GM18505 (cell line): ENCODE measurements at regions not wholly inside any gene's neighbourhood (a gene's known extent, or its start where the extent isn't known, plus 50 kb on each side); places are given as distances from the start of the nearest gene placed in this dataset.
A peak's percentile ranks its signal among the peaks of the same experiment; 100 is the strongest.

Experiments
- ATAC-seq: cut with Tn5 transposase; IDR thresholded peaks from one replicate; pipeline ENCODE4 v1.9.1; 2021; ENCODE audit not compliant: unreplicated experiment
- POLR2A ChIP-seq: IDR thresholded peaks from 4 replicates; pipeline ENCODE4 v1.6.1; 2011; ENCODE audit warnings: borderline replicate concordance; ENCODE audit not compliant: insufficient read depth, insufficient read length; ENCODE audit errors: extremely low read depth

DNA sequence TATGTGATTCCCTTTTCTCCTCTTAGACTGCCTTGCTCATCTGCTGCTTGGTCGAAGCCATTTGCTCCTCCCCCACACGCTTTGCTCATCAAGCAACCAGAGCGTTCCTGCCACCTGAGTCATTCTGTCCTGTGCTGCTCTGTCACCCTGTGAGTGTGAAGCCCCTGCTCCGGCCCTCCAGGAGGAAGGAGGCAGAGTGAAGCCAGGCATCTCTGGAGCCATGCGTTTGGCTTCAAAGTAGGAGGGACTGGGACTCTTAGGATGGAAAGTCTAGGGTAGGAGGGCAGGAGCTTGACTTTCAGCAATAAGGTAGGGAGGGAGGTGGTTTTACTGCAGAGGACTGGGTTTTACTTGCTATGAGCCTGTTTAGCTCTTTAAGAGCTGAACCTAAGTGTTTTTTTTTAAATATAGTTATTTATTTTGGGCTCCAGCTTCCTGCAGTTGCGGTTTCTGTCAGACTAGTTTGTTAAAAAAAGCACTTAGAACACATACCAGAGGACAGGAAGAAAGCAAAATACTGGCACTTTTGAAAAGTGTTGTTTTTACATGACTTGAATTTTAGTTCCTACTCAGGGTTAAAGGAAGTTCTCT is 63.6 kb downstream of the SPINK2 start:
- peak; percentile 95 for ATAC-seq
- peak; percentile 60 for TF ChIP-seq POLR2A

DNA sequence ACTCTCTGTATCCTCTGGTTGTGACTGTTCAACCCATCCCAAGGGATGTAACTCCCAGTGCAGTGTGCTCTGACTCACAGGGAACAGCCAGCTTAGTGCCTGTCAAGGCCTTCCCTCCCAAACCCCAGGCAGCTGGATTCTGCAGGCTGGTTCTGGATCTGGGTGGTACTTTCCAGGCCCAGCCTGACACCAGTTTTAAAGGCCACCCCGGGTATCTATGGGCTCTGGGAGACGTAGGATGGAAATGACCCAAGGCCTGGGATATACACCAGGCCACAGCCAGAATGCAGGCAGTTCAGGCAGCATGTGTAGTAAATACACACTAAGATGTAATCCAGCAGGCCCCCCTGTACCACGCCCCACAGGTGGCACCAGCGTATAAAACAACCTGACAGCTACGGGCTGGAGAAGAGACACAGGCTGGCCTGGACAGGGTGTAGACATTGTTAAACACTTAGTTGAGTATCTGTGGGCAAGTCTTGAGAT is 64.2 kb downstream of the SPINK2 start:
- TF ChIP-seq POLR2A, result no peak
- ATAC-seq, result peak; percentile 43

DNA sequence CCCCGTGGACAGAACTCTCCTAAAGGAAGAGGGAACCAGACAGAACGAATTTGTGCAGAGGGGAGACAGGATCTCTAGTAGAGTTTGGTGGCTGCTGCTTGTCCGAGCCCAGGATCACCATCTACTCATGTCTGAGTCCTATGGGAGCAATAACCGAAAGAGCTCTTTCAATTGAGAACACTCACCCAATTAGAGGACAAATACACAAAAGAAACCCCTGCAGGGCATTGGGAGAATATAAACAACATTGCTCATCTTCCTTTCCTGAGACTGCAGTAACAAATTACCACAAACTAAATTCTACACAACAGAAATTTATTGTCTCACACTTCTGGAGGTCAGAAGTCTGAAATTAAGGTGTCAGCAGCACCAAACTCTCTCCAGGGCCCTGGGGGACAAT is 65.6 kb downstream of the SPINK2 start:
- no peak for TF ChIP-seq POLR2A
- no peak for ATAC-seq

DNA sequence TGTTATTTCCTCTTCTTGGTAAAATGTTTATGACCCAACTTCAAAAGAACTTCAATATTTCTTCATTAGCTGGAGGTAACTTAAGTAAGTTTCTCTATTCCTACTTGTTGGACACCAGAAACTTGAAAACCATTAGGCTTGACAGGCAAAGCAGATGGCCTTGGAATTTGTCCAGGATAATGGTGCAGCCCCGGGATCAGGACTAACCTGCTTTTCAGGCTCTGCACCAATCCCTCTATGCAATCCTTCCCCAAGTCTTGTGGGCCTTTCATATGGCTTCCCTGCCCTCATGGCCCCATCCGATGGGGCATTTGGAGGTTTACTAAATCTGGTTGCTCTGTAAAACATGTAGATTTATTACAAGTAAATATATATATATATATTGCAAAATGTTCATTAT is 68.5 kb downstream of the SPINK2 start:
- TF ChIP-seq POLR2A, result no peak
- no peak for ATAC-seq

DNA sequence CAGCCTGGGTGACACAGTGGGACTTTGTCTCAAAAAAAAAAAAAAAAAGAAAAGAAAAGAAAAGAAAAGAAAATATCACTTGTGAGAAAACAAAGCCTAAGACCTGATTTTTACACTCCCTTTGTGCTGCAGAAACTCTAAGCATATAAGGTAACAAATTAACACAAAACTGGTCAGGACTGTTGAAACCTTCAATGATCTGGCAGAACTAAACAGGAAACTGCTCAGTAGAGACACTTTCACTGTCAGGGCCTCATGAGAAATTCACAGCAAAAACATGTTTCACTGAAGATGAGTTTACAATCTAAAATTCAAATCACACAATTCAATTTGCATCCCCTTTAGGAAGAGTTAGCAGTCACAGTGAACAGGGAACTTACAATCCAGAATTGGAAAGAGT is 69.1 kb upstream of the HOPX start:
- TF ChIP-seq POLR2A, result no peak
- ATAC-seq, result no peak

DNA sequence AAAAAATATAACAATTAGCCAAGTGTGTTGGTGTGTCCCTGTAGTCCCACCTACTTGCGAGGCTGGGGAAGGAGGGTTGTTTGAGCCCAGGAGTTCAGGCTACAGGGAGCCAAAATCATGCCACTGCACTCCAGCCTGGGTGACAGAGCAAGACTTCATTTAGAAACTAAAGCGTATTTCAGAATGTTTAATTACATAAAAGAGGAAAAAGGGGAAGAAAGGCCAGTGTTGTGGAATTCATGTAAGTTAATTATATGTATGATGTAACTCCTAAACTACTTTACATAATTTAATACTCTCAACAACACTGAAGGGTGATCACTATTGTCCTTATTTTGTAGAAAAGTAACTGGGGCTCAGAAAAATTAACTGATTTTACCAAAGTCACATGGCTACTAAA is 67.2 kb upstream of the HOPX start:
- ATAC-seq, result no peak
- no peak for TF ChIP-seq POLR2A

DNA sequence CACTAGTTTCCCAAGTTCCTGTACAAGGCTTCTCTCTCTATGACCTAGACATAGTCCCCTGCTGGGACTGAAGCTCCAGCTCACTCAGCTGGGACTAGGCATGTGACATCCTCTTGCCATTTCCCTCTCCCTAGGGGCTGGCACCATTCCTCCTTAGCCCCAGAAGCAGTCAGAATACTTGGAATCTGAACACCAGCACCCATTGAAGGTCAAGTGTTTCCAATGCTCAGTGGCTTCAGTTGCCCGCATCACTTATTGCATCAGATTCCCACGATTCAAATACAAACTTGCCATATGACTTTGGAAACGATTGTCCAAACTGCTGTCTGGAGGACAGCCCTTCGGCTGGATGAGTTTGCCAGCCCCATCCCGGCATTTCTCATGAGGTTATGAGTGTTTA is 65.5 kb upstream of the HOPX start:
- no peak for TF ChIP-seq POLR2A
- no peak for ATAC-seq

DNA sequence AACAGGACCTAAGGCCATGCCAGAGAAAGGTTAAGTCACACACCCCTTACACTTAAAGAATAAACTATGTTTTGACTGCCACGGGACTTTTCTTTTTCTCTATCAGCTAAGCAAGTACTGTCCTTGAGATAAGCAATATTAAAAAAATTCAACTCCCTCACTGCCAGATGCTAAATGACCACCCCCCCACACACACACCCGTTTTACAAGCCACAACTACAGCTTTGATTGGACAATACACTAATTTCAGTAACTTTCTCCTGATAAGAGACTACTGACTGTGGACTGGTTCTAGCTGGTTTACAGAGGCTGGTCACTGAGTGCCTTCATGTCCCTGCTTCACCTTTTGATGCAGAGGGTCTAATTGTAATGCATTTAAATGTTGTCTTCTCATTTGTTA is 63.9 kb upstream of the HOPX start:
- no peak for ATAC-seq
- no peak for TF ChIP-seq POLR2A

DNA sequence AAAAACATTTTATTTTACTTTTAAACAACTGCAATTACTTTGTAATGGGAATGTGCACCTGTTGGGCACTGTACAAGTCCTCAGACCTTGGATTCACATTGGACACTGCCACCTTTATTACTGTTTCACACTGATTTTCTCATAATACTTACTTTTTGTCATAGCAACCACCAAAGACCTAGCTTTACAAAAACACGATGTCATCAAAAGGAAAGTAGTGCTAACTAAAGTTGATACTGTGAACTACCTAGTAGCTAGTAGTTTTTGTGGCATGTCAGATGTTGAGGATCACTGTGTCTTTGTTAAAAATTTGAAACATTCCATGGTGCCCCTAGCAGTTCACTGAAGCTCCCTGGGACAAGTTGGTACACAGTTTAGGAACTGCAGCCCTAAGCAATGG is 62.9 kb upstream of the HOPX start:
- no peak for ATAC-seq
- TF ChIP-seq POLR2A, result no peak

DNA sequence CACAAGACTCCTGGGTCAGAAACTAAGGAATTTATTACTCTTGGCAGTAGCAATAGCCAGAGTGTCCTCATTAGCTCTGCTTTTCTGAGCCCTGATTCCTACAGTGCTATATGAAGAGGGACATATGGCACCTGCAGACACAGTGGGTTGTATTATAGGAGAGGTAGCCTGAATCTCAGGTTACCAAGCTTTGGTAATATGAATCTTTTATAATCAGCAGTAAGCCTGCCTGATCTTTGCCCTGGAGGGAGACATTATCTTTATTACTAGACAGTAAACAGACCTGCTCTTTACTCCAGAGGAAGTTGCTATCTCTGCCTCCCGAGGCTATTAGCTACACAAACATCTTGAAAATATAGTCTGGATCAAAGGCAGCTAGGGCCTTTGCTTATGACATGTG is 62.5 kb upstream of the HOPX start:
- TF ChIP-seq POLR2A, result no peak
- no peak for ATAC-seq

DNA sequence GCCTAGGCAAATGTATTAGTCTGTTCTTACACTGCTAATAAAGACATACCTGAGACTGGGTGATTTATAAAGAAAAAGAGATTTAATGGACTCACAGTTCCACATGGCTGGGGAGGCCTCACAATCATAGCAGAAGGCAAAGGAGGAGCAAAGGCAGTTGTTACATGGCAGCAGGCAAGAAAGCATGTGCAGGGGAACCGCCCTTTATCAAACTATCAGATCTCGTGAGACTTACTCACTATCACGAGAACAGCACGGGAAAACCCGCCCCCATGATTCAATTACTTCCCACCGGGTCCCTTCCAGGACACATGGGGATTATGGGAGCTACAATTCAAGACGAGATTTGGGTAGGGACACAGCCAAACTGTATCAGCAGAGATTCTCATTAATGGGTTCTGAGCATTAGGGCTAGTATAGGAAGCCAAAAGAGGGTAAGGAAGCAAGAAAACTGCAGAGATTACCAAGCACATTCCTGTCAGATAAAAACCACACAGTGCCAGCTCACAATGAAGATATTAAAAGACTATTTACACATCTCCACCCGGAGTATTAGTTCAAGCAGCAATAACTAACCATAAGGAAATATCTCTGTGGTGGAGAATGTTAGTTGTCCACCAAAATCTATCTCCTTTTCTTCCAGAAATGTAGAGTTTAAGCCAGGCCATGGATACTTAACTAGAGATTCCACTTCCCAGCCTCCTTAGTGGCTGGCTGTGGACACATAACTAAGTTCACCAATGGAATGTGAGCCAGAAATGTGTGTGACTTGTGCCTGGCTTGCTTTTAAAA is 61.2 kb upstream of the HOPX start:
- no peak for ATAC-seq
- TF ChIP-seq POLR2A, result no peak

DNA sequence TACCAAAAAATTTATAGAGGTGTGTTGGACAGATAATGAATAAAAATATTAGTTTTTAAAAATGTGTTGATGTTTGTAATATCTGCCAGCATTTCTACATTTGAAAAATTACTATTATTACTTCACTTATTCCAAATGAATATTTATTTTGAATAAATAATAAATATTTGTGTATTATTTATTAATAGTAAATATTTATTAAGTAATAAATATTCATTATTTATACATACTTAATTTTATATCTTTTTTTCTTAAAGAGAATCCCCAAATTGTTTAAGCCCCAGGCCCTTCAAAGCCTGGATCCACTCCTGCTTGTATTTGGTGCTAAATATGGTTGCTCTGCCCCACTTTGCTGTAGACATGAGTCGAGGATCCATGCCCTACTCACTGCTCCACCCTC is 60.5 kb upstream of the HOPX start:
- TF ChIP-seq POLR2A, result no peak
- ATAC-seq, result no peak

DNA sequence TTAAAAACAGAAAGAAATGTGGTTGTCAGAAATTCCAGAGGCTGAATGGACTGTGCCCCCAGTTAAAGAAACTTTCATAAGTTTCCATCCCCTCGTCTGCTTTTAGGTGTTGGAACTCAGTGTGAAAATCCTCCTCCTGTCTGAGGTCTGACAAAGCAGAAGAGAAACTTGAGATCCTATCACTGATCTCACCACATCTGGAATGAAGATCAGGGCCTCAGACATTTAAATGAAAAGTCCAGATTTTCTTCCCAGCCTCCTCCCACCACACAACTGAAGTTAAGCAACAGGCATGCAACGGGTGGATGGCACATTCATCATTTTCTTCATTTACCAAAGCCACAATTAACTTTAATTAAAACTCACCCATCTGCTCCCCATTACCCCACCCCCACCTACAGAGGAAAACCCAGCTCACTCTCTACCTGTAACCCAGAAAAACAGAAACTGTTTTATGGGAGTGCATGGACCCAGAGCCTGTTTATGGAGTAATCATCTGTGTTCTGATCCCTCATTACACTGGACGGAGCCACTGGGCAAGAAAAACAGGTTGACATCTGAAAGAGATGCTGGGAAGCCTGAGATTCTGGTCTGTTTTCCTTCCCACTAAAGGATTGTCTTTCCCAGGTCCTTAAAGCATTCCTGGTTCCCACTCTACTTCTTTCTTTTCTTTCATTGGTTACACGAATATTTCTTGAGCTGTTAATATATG is 58.1 kb upstream of the HOPX start:
- TF ChIP-seq POLR2A, result no peak
- ATAC-seq, result no peak

DNA sequence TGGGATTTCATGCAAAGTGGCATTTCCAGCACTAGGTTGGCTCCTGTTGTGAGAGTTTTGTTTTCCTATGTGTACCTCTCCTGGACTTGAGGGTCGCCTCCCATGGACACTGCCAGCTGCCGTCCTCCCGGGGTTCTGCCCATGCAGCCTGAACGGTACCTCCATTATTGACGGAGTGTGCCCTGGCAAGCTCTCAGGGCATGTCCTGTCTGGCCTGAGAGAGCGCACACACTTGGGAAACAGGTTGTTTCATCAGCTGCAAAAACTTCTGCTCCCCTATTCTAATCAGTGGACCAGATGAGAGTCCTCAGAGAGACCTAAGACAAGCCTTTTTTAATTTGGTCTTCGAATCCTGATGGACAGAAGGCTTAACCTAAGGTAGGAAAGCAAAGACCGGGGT is 56.6 kb upstream of the HOPX start:
- TF ChIP-seq POLR2A, result no peak
- ATAC-seq, result no peak

DNA sequence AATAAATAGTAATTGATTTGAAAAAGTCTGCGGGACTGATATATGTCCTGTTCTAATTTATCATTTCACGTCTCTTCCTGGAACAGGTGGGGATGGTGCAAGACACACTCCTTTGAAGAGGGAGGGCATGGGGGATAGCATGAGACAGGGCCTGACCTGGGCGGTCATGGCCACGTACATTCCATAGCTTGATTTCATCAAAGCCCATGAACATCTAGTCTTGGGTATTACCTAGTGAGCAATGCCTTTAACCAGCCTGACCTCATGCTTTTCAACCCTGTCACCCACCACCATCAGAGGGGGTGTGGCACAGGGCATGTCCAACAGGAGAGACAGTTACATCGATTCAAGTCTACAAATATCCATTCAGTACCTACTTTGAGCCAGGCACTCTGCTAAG is 52.3 kb upstream of the HOPX start:
- no peak for ATAC-seq
- TF ChIP-seq POLR2A, result no peak

DNA sequence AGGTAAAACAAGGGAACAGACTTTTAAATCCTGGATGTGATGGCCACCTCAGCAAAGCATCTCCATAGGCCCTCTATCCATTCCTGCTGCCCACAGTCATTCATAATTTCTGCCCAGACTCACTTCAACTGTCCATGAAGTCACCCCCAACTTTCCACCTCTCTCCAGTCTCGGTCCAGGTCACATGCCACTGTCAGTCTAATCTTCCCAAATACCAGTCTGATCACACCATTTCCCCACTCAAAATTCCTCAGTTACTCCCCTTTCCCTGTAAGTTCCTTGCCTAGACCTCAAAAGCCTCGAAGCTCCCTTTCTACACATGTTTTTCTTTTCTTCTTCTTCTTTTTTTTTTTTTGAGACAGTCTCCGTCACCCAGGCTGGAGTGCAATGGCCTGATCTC is 51.2 kb upstream of the HOPX start:
- no peak for ATAC-seq
- TF ChIP-seq POLR2A, result no peak
